Fibroblast of lung (primary cell): ENCODE measurements at regions not wholly inside any gene's neighbourhood (a gene's known extent, or its start where the extent isn't known, plus 50 kb on each side); places are given as distances from the start of the nearest gene placed in this dataset.

ENCODE experiments used
- CTCF ChIP-seq, 2 donors: IDR thresholded peaks in 1 of 2; conservative IDR thresholded peaks in 1 of 2; 1 replicate in 1 of 2; 2 replicates in 1 of 2; pipeline ENCODE4 v1.5.1; 2011 to 2012; ENCODE audit warnings: low read length in 2 of 2, control low read depth in 1 of 2, inconsistent platforms in 1 of 2, low read depth in 1 of 2, mild to moderate bottlenecking in 1 of 2
- EZH2 ChIP-seq: IDR thresholded peaks from 2 replicates; pipeline ENCODE4 v1.5.1; 2012; ENCODE audit warnings: low read length, control low read depth, mild to moderate bottlenecking; ENCODE audit errors: missing control alignments

- no peak for TF ChIP-seq CTCF (conservative IDR thresholded peaks at IDR 0.05 in 1 of 2, IDR thresholded peaks at IDR 0.05 in 1 of 2; ENCODE audit: low read depth in 1 of 2, low read length in 2 of 2)
- TF ChIP-seq EZH2 = no peak
Observed at GRCh38 chr3:72233571-72233970, 448.6 kb upstream of the PROK2 start.
